Suppressor macrophage treated with lipopolysaccharide for 1 hour (primary cell): ENCODE measurements at regions not wholly inside any gene's neighbourhood (a gene's known extent, or its start where the extent isn't known, plus 50 kb on each side); places are given as distances from the start of the nearest gene placed in this dataset.
"Not testable (repeated sequence)": the region's sequence is repeated elsewhere in the genome, so short reads cannot be mapped to it uniquely, and the experiment has no call there.

Experiments
- DNase-seq, 3 donors: peaks; one replicate each; pipeline ENCODE4 v3.0.0-alpha.2; 2020 to 2022

GRCh38 chr5:125222597-125223240 lies 476.3 kb upstream of the ZNF608 start:
- DNase-seq, result no peak

GRCh38 chr5:125225424-125225823 lies 479.0 kb upstream of the ZNF608 start:
- no peak for DNase-seq

- no peak for DNase-seq
Observed at GRCh38 chr5:125226825-125227224, 480.4 kb upstream of the ZNF608 start.

- DNase-seq, result no peak
Observed at GRCh38 chr5:125227333-125228095, 481.1 kb upstream of the ZNF608 start.

- no peak for DNase-seq
Observed at GRCh38 chr5:125228363-125229070, 482.1 kb upstream of the ZNF608 start.

GRCh38 chr5:125229556-125229955 lies 483.1 kb upstream of the ZNF608 start:
- no peak for DNase-seq

GRCh38 chr5:125232779-125233230 lies 486.4 kb upstream of the ZNF608 start:
- DNase-seq, result no peak

GRCh38 chr5:125233944-125234343 lies 487.5 kb upstream of the ZNF608 start:
- no peak for DNase-seq

GRCh38 chr5:125236007-125236406 lies 489.6 kb upstream of the ZNF608 start:
- no peak for DNase-seq

- no peak for DNase-seq
Observed at GRCh38 chr5:125236981-125237380, 490.5 kb upstream of the ZNF608 start.

GRCh38 chr5:125244531-125244930 lies 498.1 kb upstream of the ZNF608 start:
- DNase-seq, result no peak

- no peak for DNase-seq
Observed at GRCh38 chr5:125245216-125245615, 498.8 kb upstream of the ZNF608 start.

GRCh38 chr5:125249400-125249799 lies 503.0 kb upstream of the ZNF608 start:
- DNase-seq, result no peak

- no peak for DNase-seq
Observed at GRCh38 chr5:125251703-125252102, 505.3 kb upstream of the ZNF608 start.

GRCh38 chr5:125253634-125254033 lies 507.2 kb upstream of the ZNF608 start:
- DNase-seq, result not testable (repeated sequence)

GRCh38 chr5:125254267-125254666 lies 507.8 kb upstream of the ZNF608 start:
- DNase-seq, result no peak

GRCh38 chr5:125256296-125256695 lies 509.9 kb upstream of the ZNF608 start:
- DNase-seq, result no peak

GRCh38 chr5:125257057-125257972 lies 510.9 kb upstream of the ZNF608 start:
- no peak for DNase-seq

GRCh38 chr5:125257997-125258396 lies 511.6 kb upstream of the ZNF608 start:
- DNase-seq, result no peak

GRCh38 chr5:125258615-125259014 lies 512.2 kb upstream of the ZNF608 start:
- no peak for DNase-seq

- no peak for DNase-seq
Observed at GRCh38 chr5:125261505-125262250, 515.2 kb upstream of the ZNF608 start.

- no peak for DNase-seq
Observed at GRCh38 chr5:125262782-125263181, 516.3 kb upstream of the ZNF608 start.
